Prostate gland (tissue), 2 donors: ENCODE measurements at regions not wholly inside any gene's neighbourhood (a gene's known extent, or its start where the extent isn't known, plus 50 kb on each side); places are given as distances from the start of the nearest gene placed in this dataset.

Experiments used
- DNase-seq: peaks from one replicate; pipeline ENCODE4 v3.0.0-alpha.2; 2019; ENCODE audit warnings: low spot score
- H3K27ac ChIP-seq, 2 donors: fragments of 200-600 bp; sonication (generic); 2 replicates each; pipeline ENCODE4 v1.5.1; 2017 to 2019
- H3K27me3 ChIP-seq: fragments of 200-600 bp; sonication (generic); replicated peaks from 2 replicates; pipeline ENCODE4 v1.5.1; 2019; ENCODE audit not compliant: insufficient read depth
- H3K36me3 ChIP-seq, 2 donors: fragments of 200-600 bp; sonication (generic); 1 replicate in 1 of 2; 2 replicates in 1 of 2; pipeline versions ENCODE4 v1.5.1 to v1.8.1; 2017 to 2019
- H3K4me1 ChIP-seq: fragments of 200-600 bp; sonication (generic); replicated peaks from 2 replicates; pipeline ENCODE4 v1.5.1; 2019
- H3K4me3 ChIP-seq, 2 donors: fragments of 200-600 bp; sonication (generic); 2 replicates each; pipeline ENCODE4 v1.5.1; 2017 to 2019
- H3K9me3 ChIP-seq: fragments of 200-600 bp; sonication (generic); 2 replicates; pipeline ENCODE4 v1.5.1; 2017
- POLR2A ChIP-seq: fragments of 450-650 bp; IDR thresholded peaks from one replicate; pipeline ENCODE4 v1.6.1; 2016; ENCODE audit warnings: antibody characterized with exemption, mild to moderate bottlenecking
- POLR2AphosphoS5 ChIP-seq: sonication (generic); formaldehyde crosslinking; IDR thresholded peaks from one replicate; pipeline ENCODE4 v1.6.1; 2017; ENCODE audit warnings: antibody characterized with exemption
- WGBS: methylation state at CpG from one replicate; pipeline ENCODE4 v1.1.5; 2018; 5-methylcytosine and 5-hydroxymethylcytosine counted together
- intact Hi-C: fragments of 100-400 bp; cut with DNase I; formaldehyde crosslinking; loops from one replicate; pipeline ENCODE4 v1.14.2; 2022
- TF ChIP-seq, protein P1 (sequence below), 4 experiments: fragments of 200-600 bp in 2 of 4; fragments of 450-650 bp in 2 of 4; sonication (generic) in 2 of 4; IDR thresholded peaks; 1 replicate in 3 of 4; 2 replicates in 1 of 4; pipeline ENCODE4 v1.5.1; 2016 to 2019; ENCODE audit warnings: antibody characterized with exemption in 4 of 4, mild to moderate bottlenecking in 2 of 4, moderate library complexity in 2 of 4

- Histone ChIP-seq H3K27me3 (no peaks in the 10 kb centered on the region), H3K4me3 (no peak overlapping the region), H3K4me1 (no peaks in the 10 kb centered on the region), H3K36me3 (no peaks in the 10 kb centered on the region), H3K27ac (no peak overlapping the region), H3K9me3 (no peaks in the 10 kb centered on the region)
- no peak for DNase-seq
- intact Hi-C loops = no loop called here
- no peak for TF ChIP-seq POLR2A
- TF ChIP-seq, protein P1, sequence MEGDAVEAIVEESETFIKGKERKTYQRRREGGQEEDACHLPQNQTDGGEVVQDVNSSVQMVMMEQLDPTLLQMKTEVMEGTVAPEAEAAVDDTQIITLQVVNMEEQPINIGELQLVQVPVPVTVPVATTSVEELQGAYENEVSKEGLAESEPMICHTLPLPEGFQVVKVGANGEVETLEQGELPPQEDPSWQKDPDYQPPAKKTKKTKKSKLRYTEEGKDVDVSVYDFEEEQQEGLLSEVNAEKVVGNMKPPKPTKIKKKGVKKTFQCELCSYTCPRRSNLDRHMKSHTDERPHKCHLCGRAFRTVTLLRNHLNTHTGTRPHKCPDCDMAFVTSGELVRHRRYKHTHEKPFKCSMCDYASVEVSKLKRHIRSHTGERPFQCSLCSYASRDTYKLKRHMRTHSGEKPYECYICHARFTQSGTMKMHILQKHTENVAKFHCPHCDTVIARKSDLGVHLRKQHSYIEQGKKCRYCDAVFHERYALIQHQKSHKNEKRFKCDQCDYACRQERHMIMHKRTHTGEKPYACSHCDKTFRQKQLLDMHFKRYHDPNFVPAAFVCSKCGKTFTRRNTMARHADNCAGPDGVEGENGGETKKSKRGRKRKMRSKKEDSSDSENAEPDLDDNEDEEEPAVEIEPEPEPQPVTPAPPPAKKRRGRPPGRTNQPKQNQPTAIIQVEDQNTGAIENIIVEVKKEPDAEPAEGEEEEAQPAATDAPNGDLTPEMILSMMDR (IDR thresholded peaks at IDR 0.05) = no peak
- TF ChIP-seq POLR2AphosphoS5 = no peak
Observed at GRCh38 chr7:124443762-124444161, 321.8 kb downstream of the GPR37 start.

DNA sequence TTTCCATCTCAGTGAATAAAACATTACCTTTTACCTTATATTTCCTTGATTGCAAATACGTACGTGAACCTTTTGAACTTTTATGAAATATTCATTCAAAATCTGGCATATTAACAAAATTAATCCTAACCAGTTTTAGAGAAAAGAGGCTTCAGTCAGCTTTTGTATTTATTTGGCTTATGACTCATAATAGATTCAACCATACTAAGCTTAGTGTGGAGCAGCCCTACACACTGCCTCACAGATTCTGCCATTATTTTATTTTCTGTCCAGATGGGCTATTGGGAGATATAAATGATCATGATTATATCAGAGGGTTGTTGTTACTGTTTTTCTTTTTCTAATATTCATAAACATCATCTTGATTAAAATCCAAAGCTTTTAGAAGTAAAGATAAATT lies 325.5 kb downstream of the GPR37 start:
- no peak for TF ChIP-seq POLR2A
- Histone ChIP-seq H3K27ac (no peak overlapping the region), H3K4me3 (no peak overlapping the region), H3K36me3 (no peaks in the 10 kb centered on the region), H3K27me3 (no peaks in the 10 kb centered on the region), H3K4me1 (no peaks in the 10 kb centered on the region), H3K9me3 (no peaks in the 10 kb centered on the region)
- DNase-seq = no peak
- 83% methylated on average over 2 of the region's 2 CpGs for WGBS
- intact Hi-C loops = no loop called here

- 87% methylated on average over 5 of the region's 5 CpGs for WGBS
Observed at GRCh38 chr7:124432009-124432578, 333.5 kb downstream of the GPR37 start.

DNA sequence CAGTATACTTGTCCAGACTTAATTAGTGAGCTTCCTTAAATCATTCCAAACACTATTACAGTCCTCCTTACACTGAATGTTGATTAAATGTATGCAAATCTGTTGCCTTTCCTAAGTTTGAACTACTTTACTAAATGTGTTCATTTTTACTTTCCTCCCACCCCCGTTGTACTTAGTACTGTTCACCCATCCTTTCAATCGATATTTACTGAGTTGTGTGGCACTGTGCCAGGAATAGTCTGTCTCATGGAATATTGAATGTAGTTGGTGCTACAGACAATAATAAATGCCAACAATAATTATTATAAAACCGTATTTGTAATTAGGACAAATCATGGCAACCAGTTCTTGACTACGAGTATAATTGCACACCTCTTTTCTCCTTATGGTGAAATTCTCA lies 335.7 kb downstream of the GPR37 start:
- DNase-seq = no peak
- Histone ChIP-seq H3K4me1 (no peaks in the 10 kb centered on the region), H3K9me3 (no peaks in the 10 kb centered on the region), H3K36me3 (no peaks in the 10 kb centered on the region), H3K27ac (no peak overlapping the region), H3K4me3 (no peak overlapping the region), H3K27me3 (no peaks in the 10 kb centered on the region)
- no peak for TF ChIP-seq POLR2A
- TF ChIP-seq, protein P1 (IDR thresholded peaks at IDR 0.05) = no peak
- no peak for TF ChIP-seq POLR2AphosphoS5
- intact Hi-C loops = no loop called here
- 80% methylated on average over 4 of the region's 4 CpGs for WGBS

More at GRCh38 chr7:124432009-124432578, 333.5 kb downstream of the GPR37 start:
- TF ChIP-seq, protein P1 (IDR thresholded peaks at IDR 0.05) = no peak
- TF ChIP-seq POLR2A (no peak), POLR2AphosphoS5 (no peak)
- DNase-seq = no peak
- Histone ChIP-seq H3K27ac (no peak overlapping the region), H3K9me3 (no peaks in the 10 kb centered on the region), H3K4me1 (no peaks in the 10 kb centered on the region), H3K27me3 (no peaks in the 10 kb centered on the region), H3K36me3 (no peaks in the 10 kb centered on the region), H3K4me3 (no peak overlapping the region)
- intact Hi-C loops = no loop called here

- no peaks in the 10 kb centered on the region for H3K27me3 ChIP-seq
- DNase-seq = no peak
- no peaks in the 10 kb centered on the region for H3K36me3 ChIP-seq
- WGBS = 85% methylated on average over 7 of the region's 7 CpGs
- TF ChIP-seq, protein P1 (IDR thresholded peaks at IDR 0.05) = no peak
- no peak for TF ChIP-seq POLR2A
- no peak for TF ChIP-seq POLR2AphosphoS5
- intact Hi-C loops = no loop called here
- H3K4me1 ChIP-seq = no peaks in the 10 kb centered on the region
- no peaks in the 10 kb centered on the region for H3K9me3 ChIP-seq
- no peak overlapping the region for H3K4me3 ChIP-seq
- H3K27ac ChIP-seq = no peak overlapping the region
Observed at GRCh38 chr7:124428781-124429180, 336.8 kb downstream of the GPR37 start.
